HepG2 (cell line): ENCODE measurements at regions not wholly inside any gene's neighbourhood (a gene's known extent, or its start where the extent isn't known, plus 50 kb on each side); places are given as distances from the start of the nearest gene placed in this dataset.
A peak's percentile ranks its signal among the peaks of the same experiment; 100 is the strongest.

ENCODE experiments used
- ATAC-seq: fragments of 200-7000 bp; cut with Tn5 transposase; 3 replicates; pipeline ENCODE4 v1.9.1; 2020; ENCODE audit warnings: mild to moderate bottlenecking, moderate library complexity
- BruUV-seq: library from RNA; stranded (reverse); fragments of 400-500 nt; replicated peaks from 2 replicates; lab custom pipeline; 2021; lab: Mats Ljungman, UMichigan
- CTCF ChIA-PET: fragments of 300-600 bp; formaldehyde crosslinking; extraction: SDS; loops from one replicate; lab custom pipeline; 2021; ENCODE audit warnings: low total read pairs, inconsistent platforms, low intra/inter-chr PET ratio; lab: Yijun Ruan, JAX
- POLR2A ChIA-PET: fragments of 350-600 bp; sonication (Branson Sonifier 250); formaldehyde crosslinking; loops from one replicate; lab custom pipeline; 2020; ENCODE audit warnings: antibody characterized with exemption, inconsistent platforms; lab: Yijun Ruan, JAX
- DNase-seq: peaks from one replicate; pipeline ENCODE4 v3.0.0-alpha.2; 2015; ENCODE audit warnings: low spot score
- FAIRE-seq: peaks from 3 replicates; lab custom pipeline; 2011; peaks lifted over from hg19 to GRCh38; lab: Jason Lieb, UNC
- H2AFZ ChIP-seq: one replicate; pipeline ENCODE4 v1.6.1; 2011; ENCODE audit warnings: low read length, inconsistent platforms
- H3K27ac ChIP-seq: fragments of 300-600 bp; 3 replicates; pipeline ENCODE4 v1.8.0; 2011; ENCODE audit warnings: mixed run types, mild to moderate bottlenecking, mixed read lengths, low read length, inconsistent platforms; ENCODE audit not compliant: insufficient read depth; ENCODE audit errors: extremely low read length
- H3K27me3 ChIP-seq, 2 experiments: fragments of 200-600 bp in 1 of 2; 2 replicates in 1 of 2; 3 replicates in 1 of 2; pipeline versions ENCODE4 v1.6.0 to v1.8.0; 2011; ENCODE audit warnings: low read length in 2 of 2, mild to moderate bottlenecking in 2 of 2, moderate library complexity in 2 of 2, inconsistent platforms in 1 of 2; ENCODE audit not compliant: insufficient read depth in 2 of 2, control insufficient read depth in 1 of 2
- H3K36me3 ChIP-seq, 2 experiments: fragments of 200-600 bp in 1 of 2; replicated peaks in 1 of 2; 2 replicates in 1 of 2; 3 replicates in 1 of 2; pipeline versions ENCODE4 v1.5.1 to v1.8.0; 2011; ENCODE audit warnings: low read length in 2 of 2, inconsistent platforms in 1 of 2; ENCODE audit not compliant: insufficient read depth in 2 of 2, control insufficient read depth in 1 of 2
- H3K4me1 ChIP-seq: 2 replicates; pipeline ENCODE4 v1.5.1; 2012; ENCODE audit warnings: low read length, inconsistent platforms; ENCODE audit not compliant: insufficient read depth
- H3K4me2 ChIP-seq: 2 replicates; pipeline ENCODE4 v1.6.0; 2011; ENCODE audit warnings: low read depth, low read length, inconsistent platforms
- H3K4me3 ChIP-seq, 3 experiments: fragments of 200-600 bp in 1 of 3; sonication (generic), shearing (Covaris generic) in 1 of 3; replicated peaks in 1 of 3; 2 replicates each; pipeline ENCODE4 v1.5.1; 2011 to 2016; ENCODE audit warnings: low read length in 3 of 3, inconsistent platforms in 2 of 3, low read depth in 2 of 3, mild to moderate bottlenecking in 2 of 3, control low read depth in 1 of 3, mixed read lengths in 1 of 3; ENCODE audit not compliant: insufficient read depth in 1 of 3
- H3K79me2 ChIP-seq: one replicate; pipeline ENCODE4 v1.6.1; 2011; ENCODE audit warnings: low read length, inconsistent platforms; ENCODE audit not compliant: insufficient read depth
- H3K9ac ChIP-seq: 2 replicates; pipeline ENCODE4 v1.6.0; 2011; ENCODE audit warnings: mild to moderate bottlenecking, low read depth, low read length, inconsistent platforms; ENCODE audit not compliant: insufficient read depth
- H3K9me3 ChIP-seq: 2 replicates; pipeline ENCODE4 v1.5.1; 2012; ENCODE audit warnings: mild to moderate bottlenecking, low read length
- H4K20me1 ChIP-seq: 2 replicates; pipeline ENCODE4 v1.6.0; 2011; ENCODE audit warnings: inconsistent platforms, mild to moderate bottlenecking, low read length, moderate library complexity; ENCODE audit not compliant: insufficient read depth
- CAMTA2 ChIP-seq: sonication (generic); formaldehyde crosslinking; IDR thresholded peaks from 2 replicates; pipeline ENCODE4 v1.4.0; 2020; ENCODE audit warnings: mild to moderate bottlenecking, missing genetic modification reagents, borderline replicate concordance
- CCDC6 ChIP-seq: sonication (generic); formaldehyde crosslinking; IDR thresholded peaks from 2 replicates; pipeline ENCODE4 v1.8.1; 2022; ENCODE audit warnings: mild to moderate bottlenecking, missing genetic modification reagents, moderate library complexity
- EP300 ChIP-seq, 3 experiments: sonication (generic) in 1 of 3; formaldehyde crosslinking in 1 of 3; IDR thresholded peaks; 2 replicates each; pipeline versions ENCODE4 v1.5.1 to v1.6.1; 2011 to 2020; ENCODE audit warnings: low read depth in 2 of 3, low read length in 2 of 3, borderline replicate concordance in 1 of 3, improper control_type of control experiment in 1 of 3, mild to moderate bottlenecking in 1 of 3, missing genetic modification reagents in 1 of 3, moderate library complexity in 1 of 3
- GPN1 ChIP-seq: sonication (generic); formaldehyde crosslinking; IDR thresholded peaks from 2 replicates; pipeline ENCODE4 v1.5.1; 2020; ENCODE audit warnings: missing genetic modification reagents, borderline replicate concordance
- MNT ChIP-seq: fragments of 450-650 bp; IDR thresholded peaks from 2 replicates; pipeline ENCODE4 v1.6.1; 2016
- PBX2 ChIP-seq: IDR thresholded peaks from 2 replicates; pipeline ENCODE4 v1.6.1; 2016; ENCODE audit warnings: control low read depth
- POLR2A ChIP-seq, 2 experiments: IDR thresholded peaks; 2 replicates each; pipeline ENCODE4 v1.6.1; 2011; ENCODE audit warnings: low read depth in 2 of 2, low read length in 2 of 2, mild to moderate bottlenecking in 1 of 2, moderate library complexity in 1 of 2; ENCODE audit not compliant: insufficient read depth in 1 of 2
- SAFB2 ChIP-seq: sonication (generic); formaldehyde crosslinking; IDR thresholded peaks from 2 replicates; pipeline ENCODE4 v1.5.1; 2020; ENCODE audit warnings: missing genetic modification reagents, low read depth, mild to moderate bottlenecking, borderline replicate concordance
- TBL1XR1 ChIP-seq: fragments of 150-350 bp; IDR thresholded peaks from 2 replicates; pipeline ENCODE4 v1.6.1; 2014; ENCODE audit warnings: borderline replicate concordance, low read length; ENCODE audit not compliant: partially characterized antibody
- TGIF2 ChIP-seq: IDR thresholded peaks from 2 replicates; pipeline ENCODE4 v1.6.1; 2016; ENCODE audit warnings: control low read depth, missing compliant biosample characterization
- ZFP90 ChIP-seq: sonication (generic); formaldehyde crosslinking; IDR thresholded peaks from 2 replicates; pipeline ENCODE4 v1.8.0; 2022; ENCODE audit warnings: missing genetic modification reagents, mild to moderate bottlenecking, inconsistent platforms, borderline replicate concordance
- ZNF501 ChIP-seq: sonication (generic); formaldehyde crosslinking; IDR thresholded peaks from 2 replicates; pipeline ENCODE4 v1.5.1; 2020; ENCODE audit warnings: mild to moderate bottlenecking, moderate library complexity, missing genetic modification reagents
- ZNF549 ChIP-seq: sonication (generic); formaldehyde crosslinking; IDR thresholded peaks from 2 replicates; pipeline ENCODE4 v1.5.0; 2020; ENCODE audit warnings: missing genetic modification reagents
- ZNF747 ChIP-seq: sonication (generic); formaldehyde crosslinking; IDR thresholded peaks from 2 replicates; pipeline ENCODE4 v1.8.1; 2023; ENCODE audit warnings: missing genetic modification reagents, mild to moderate bottlenecking, borderline replicate concordance
- ZNF788 ChIP-seq: sonication (generic); formaldehyde crosslinking; IDR thresholded peaks from 2 replicates; pipeline ENCODE4 v1.5.0; 2020; ENCODE audit warnings: mild to moderate bottlenecking, missing genetic modification reagents, borderline replicate concordance
- ZNF792 ChIP-seq: IDR thresholded peaks from 2 replicates; pipeline ENCODE4 v1.6.1; 2016
- WGBS: methylation state at CpG from one replicate; pipeline ENCODE4 v1.1.6; 2017; ENCODE audit warnings: low lambda C conversion rate; 5-methylcytosine and 5-hydroxymethylcytosine counted together
- in situ Hi-C: cut with HindIII; loops from 2 replicates; pipeline ENCODE4 v1.10.0; 2017; ENCODE audit warnings: low pct_unique_long_range_greater_than_20kb; ENCODE audit not compliant: extremely low pct_ligation_motif_present
- intact Hi-C: fragments of 100-400 bp; cut with micrococcal nuclease; formaldehyde crosslinking; loops from one replicate; pipeline ENCODE4 v1.10.0; 2022; ENCODE audit not compliant: unreplicated experiment
- TF ChIP-seq, protein P1 (sequence below), 2 experiments: sonication (generic) in 1 of 2; formaldehyde crosslinking in 1 of 2; IDR thresholded peaks; 2 replicates each; pipeline versions ENCODE4 v1.4.0 to v1.6.1; 2018 to 2020; ENCODE audit warnings: missing genetic modification reagents in 2 of 2, borderline replicate concordance in 1 of 2, low read depth in 1 of 2, mild to moderate bottlenecking in 1 of 2, missing biosample characterization in 1 of 2

DNA sequence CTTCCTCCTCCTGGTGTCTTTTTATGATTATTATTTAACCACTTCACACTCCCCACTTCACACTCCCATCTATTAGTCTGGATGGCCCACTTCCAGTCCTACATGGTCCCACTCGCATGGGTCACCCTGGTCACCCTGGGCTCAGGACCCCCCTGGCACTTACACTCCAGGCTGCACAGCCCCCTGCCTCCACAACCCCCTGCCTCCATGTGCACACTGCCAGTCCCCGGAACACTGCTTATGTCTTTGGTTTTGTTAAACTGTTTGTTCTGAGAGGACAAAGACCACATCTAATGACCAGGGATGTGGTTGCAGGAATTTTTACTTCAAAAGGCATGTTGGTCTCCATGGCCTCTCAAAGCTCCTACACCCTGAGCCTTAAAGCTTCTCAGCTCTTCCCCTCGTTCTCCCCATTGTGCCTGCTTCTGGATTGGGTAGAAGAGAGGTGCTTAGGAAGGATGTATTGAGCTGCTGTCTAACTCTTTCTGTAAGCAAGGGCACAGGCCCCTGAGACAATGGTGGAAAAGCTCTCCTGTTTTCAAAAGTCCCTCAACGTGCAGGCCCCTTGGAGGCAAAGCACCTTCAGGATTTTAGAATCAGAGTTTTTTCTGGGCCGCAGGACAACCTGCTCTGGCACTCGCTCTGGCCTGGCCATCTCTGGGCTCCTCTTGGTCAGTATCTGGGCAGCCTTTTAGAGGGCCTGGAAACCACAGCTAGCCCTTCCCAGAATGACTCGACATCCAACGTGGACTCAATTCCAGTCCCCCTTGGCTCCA lies 150.0 kb upstream of the HAAO start:
- Histone ChIP-seq H3K79me2 (no peaks in the 10 kb centered on the region), H3K4me3 (peak overlapping the region; percentile 23 to 41 (median 27); a peak in 5 of 6 replicates), H3K4me2 (peak overlapping the region; percentile 80), H3K9me3 (no peaks in the 10 kb centered on the region), H3K4me1 (peaks cover 93% of the 10 kb centered on the region), H3K27ac (peak overlapping the region; percentile 88), H4K20me1 (no peaks in the 10 kb centered on the region), H2AFZ (peak overlapping the region; percentile 24), H3K27me3 (no peaks in the 10 kb centered on the region; a peak in 1 of 5 replicates), H3K9ac (peak overlapping the region; percentile 46), H3K36me3 (no peaks in the 10 kb centered on the region)
- POLR2A ChIA-PET, result interaction anchor here (0.7 to 7.3 kb wide), 15 partner anchors 12 to 653 kb away, joined by 3 to 169 read pairs (median 4); partner anchors contain the start of genes THADA and ZFP36L2
- BruUV-seq, result TSS peak; percentile 67
- ATAC-seq (peak; percentile 82), DNase-seq (peak; percentile 92), FAIRE-seq (peak; percentile 79)
- CTCF ChIA-PET, result interaction anchor here (1.6 kb wide), 1 partner anchor 115 kb away, joined by 4 read pairs; no protein-coding TSS in a partner anchor
- in situ Hi-C loops, result no loop called here
- under 1% methylated on average over 4 of the region's 8 CpGs for WGBS
- intact Hi-C loops, result loop anchor here (2.0 kb wide), 1 partner anchor 14 kb away; no protein-coding TSS in a partner anchor
- 0 out of 2 replicates have a peak, but pooled peaks have one; percentile 75 for TF ChIP-seq GPN1 (CRISPR knock-in tag)
- peak; percentile 56; the same call in 1 of the 2 replicates for TF ChIP-seq ZFP90 (CRISPR knock-in tag)
- peak; percentile 39 for TF ChIP-seq ZNF501 (CRISPR knock-in tag)
- peak in 1 of 2 experiments; percentile 91; a peak in 2 of 4 replicates for TF ChIP-seq EP300 (IDR thresholded peaks at IDR 0.05; ENCODE audit: low read depth in 2 of 2, low read length in 2 of 2)
- TF ChIP-seq EP300 (CRISPR knock-in tag; IDR thresholded peaks at IDR 0.05; ENCODE audit: borderline replicate concordance), result peak; percentile 54; the same call in 1 of the 2 replicates
- TF ChIP-seq SAFB2 (CRISPR knock-in tag), result no peak
- TF ChIP-seq ZNF788 (CRISPR knock-in tag), result peak; percentile 68; the same call in 1 of the 2 replicates
- no peak for TF ChIP-seq ZNF549 (CRISPR knock-in tag)
- TF ChIP-seq TGIF2 (CRISPR knock-in tag), result peak; percentile 68
- peak; percentile 74 for TF ChIP-seq CCDC6
- no peak for TF ChIP-seq PBX2 (CRISPR knock-in tag)
- no peak for TF ChIP-seq TBL1XR1
- TF ChIP-seq CAMTA2 (CRISPR knock-in tag), result 0 out of 2 replicates have a peak, but pooled peaks have one; percentile 45
- TF ChIP-seq ZNF747 (CRISPR knock-in tag), result 0 out of 2 replicates have a peak, but pooled peaks have one; percentile 49
- 0 out of 2 replicates have a peak, but pooled peaks have one; percentile 17 for TF ChIP-seq ZNF792 (CRISPR knock-in tag)
- TF ChIP-seq POLR2A (IDR thresholded peaks at IDR 0.05; ENCODE audit: insufficient read depth in 1 of 2, low read depth in 2 of 2, low read length in 2 of 2), result peak; percentile 48 to 52; a peak in 3 of 4 replicates
- peak; percentile 23; the same call in 1 of the 2 replicates for TF ChIP-seq MNT
- TF ChIP-seq, protein P1, sequence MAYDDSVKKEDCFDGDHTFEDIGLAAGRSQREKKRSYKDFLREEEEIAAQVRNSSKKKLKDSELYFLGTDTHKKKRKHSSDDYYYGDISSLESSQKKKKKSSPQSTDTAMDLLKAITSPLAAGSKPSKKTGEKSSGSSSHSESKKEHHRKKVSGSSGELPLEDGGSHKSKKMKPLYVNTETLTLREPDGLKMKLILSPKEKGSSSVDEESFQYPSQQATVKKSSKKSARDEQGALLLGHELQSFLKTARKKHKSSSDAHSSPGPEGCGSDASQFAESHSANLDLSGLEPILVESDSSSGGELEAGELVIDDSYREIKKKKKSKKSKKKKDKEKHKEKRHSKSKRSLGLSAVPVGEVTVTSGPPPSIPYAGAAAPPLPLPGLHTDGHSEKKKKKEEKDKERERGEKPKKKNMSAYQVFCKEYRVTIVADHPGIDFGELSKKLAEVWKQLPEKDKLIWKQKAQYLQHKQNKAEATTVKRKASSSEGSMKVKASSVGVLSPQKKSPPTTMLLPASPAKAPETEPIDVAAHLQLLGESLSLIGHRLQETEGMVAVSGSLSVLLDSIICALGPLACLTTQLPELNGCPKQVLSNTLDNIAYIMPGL (CRISPR knock-in tag; IDR thresholded peaks at IDR 0.05; ENCODE audit: borderline replicate concordance in 1 of 2, low read depth in 1 of 2), result peak in 1 of 2 experiments; percentile 68; a peak in 3 of 4 replicates
